ENCODE measurements at regions not wholly inside any gene's neighbourhood (a gene's known extent, or its start where the extent isn't known, plus 50 kb on each side); places are given as distances from the start of the nearest gene placed in this dataset.

GRCh38 chr10:35762311-35763030 lies 120.4 kb upstream of the FZD8 start:
- H3K27ac ChIP-seq (ENCODE audit: insufficient read depth, low read length): no peak overlapping the region
- H3K79me1 ChIP-seq (ENCODE audit: low read depth in 1 of 2, low read length in 2 of 2): no peaks in the 10 kb centered on the region
- no peaks in the 10 kb centered on the region for H3K4me1 ChIP-seq (ENCODE audit: control insufficient read depth, insufficient read depth, low read length)
- H2BK5ac ChIP-seq (ENCODE audit: low read depth, low read length, poor library complexity, severe bottlenecking): no peak overlapping the region
- H3K9me3 ChIP-seq (ENCODE audit: control insufficient read depth, insufficient read depth, low read length): no peaks in the 10 kb centered on the region
- H3K36me3 ChIP-seq (ENCODE audit: control insufficient read depth, insufficient read depth, low read length): no peaks in the 10 kb centered on the region
- no CpG with 5 or more reads among the region's 6 CpGs for WGBS, 2 experiments (ENCODE audit: extremely low coverage in 2 of 2, insufficient read length in 1 of 2)
- no peak overlapping the region for H3K56ac ChIP-seq (ENCODE audit: extremely low read depth, insufficient read depth, low read length)
- no peak overlapping the region for H2AK9ac ChIP-seq (replicated peaks; ENCODE audit: low read depth, low read length, poor library complexity)
- no peak overlapping the region for H3K9ac ChIP-seq (ENCODE audit: low read depth, low read length)
- dilution Hi-C loops (cut with HindIII; ENCODE audit: low sequenced_read_pairs, unreplicated experiment) (no loop called here), in situ Hi-C loops (cut with MboI; ENCODE audit: low sequenced_read_pairs) (no loop called here), intact Hi-C loops (cut with micrococcal nuclease) (no loop called here)
- H2AK5ac ChIP-seq (ENCODE audit: low read depth, low read length): no peak overlapping the region
- no peak for DNase-seq
- H2BK15ac ChIP-seq (ENCODE audit: low read depth, low read length): no peak overlapping the region
- H2BK20ac ChIP-seq (ENCODE audit: low read depth, low read length): no peak overlapping the region
- H4K20me1 ChIP-seq (ENCODE audit: insufficient read depth, low read length): no peaks in the 10 kb centered on the region
- POLR2A ChIA-PET (ENCODE audit: unreplicated experiment): no interaction called here
- H4K5ac ChIP-seq (ENCODE audit: low read depth, low read length): no peak overlapping the region
- H3K18ac ChIP-seq (ENCODE audit: low read depth, low read length): no peak overlapping the region
- no peak overlapping the region for H3K14ac ChIP-seq (replicated peaks; ENCODE audit: low read depth, low read length)
- H3K9me1 ChIP-seq (ENCODE audit: insufficient read depth, low read length): no peaks in the 10 kb centered on the region
- no peak overlapping the region for H3K4ac ChIP-seq (ENCODE audit: low read depth, low read length)
- H2BK120ac ChIP-seq (ENCODE audit: low read depth, low read length): no peak overlapping the region
- H3K4me2 ChIP-seq (ENCODE audit: low read depth, low read length): no peak overlapping the region
- no peak overlapping the region for H4K8ac ChIP-seq (ENCODE audit: low read depth in 2 of 2, low read length in 2 of 2)
- no peak for ATAC-seq (ENCODE audit: low read depth)
- TF ChIP-seq BHLHE40 (IDR thresholded peaks at IDR 0.05; ENCODE audit: low read depth, low read length) (no peak), FOS (IDR thresholded peaks at IDR 0.05; ENCODE audit: low read depth, low read length) (no peak), NFE2L2 (IDR thresholded peaks at IDR 0.05; ENCODE audit: low read depth, low read length) (no peak), MAFK (IDR thresholded peaks at IDR 0.05; ENCODE audit: low read depth, low read length) (no peak), USF2 (IDR thresholded peaks at IDR 0.05; ENCODE audit: low read depth, low read length) (no peak), MAZ (IDR thresholded peaks at IDR 0.05; ENCODE audit: borderline replicate concordance, low read depth, low read length) (no peak), SMC3 (IDR thresholded peaks at IDR 0.05; ENCODE audit: low read depth, low read length) (no peak), CHD1 (IDR thresholded peaks at IDR 0.05; ENCODE audit: low read depth, low read length) (no peak)
- TF ChIP-seq, protein P1, sequence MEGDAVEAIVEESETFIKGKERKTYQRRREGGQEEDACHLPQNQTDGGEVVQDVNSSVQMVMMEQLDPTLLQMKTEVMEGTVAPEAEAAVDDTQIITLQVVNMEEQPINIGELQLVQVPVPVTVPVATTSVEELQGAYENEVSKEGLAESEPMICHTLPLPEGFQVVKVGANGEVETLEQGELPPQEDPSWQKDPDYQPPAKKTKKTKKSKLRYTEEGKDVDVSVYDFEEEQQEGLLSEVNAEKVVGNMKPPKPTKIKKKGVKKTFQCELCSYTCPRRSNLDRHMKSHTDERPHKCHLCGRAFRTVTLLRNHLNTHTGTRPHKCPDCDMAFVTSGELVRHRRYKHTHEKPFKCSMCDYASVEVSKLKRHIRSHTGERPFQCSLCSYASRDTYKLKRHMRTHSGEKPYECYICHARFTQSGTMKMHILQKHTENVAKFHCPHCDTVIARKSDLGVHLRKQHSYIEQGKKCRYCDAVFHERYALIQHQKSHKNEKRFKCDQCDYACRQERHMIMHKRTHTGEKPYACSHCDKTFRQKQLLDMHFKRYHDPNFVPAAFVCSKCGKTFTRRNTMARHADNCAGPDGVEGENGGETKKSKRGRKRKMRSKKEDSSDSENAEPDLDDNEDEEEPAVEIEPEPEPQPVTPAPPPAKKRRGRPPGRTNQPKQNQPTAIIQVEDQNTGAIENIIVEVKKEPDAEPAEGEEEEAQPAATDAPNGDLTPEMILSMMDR (conservative IDR thresholded peaks at IDR 0.05; ENCODE audit: low read depth, low read length): no peak
- H3K23ac ChIP-seq (ENCODE audit: low read depth, low read length): no peak overlapping the region
- CTCF ChIA-PET: no interaction called here
- BruUV-seq (replicated peaks): no TSS peak
- peaks cover 4% of the 10 kb centered on the region for H3K27me3 ChIP-seq (ENCODE audit: control insufficient read depth, insufficient read depth, low read length)
- no peak overlapping the region for H2AFZ ChIP-seq (replicated peaks; ENCODE audit: low read length, poor library complexity)
- H3K4me3 ChIP-seq (ENCODE audit: insufficient read depth, low read depth, low read length): no peak overlapping the region
- no peak overlapping the region for H4K91ac ChIP-seq (ENCODE audit: insufficient read depth, low read depth, low read length)

Measured in IMR-90 (cell line).